CD4-positive, alpha-beta T cell (primary cell): ENCODE measurements at regions not wholly inside any gene's neighbourhood (a gene's known extent, or its start where the extent isn't known, plus 50 kb on each side); places are given as distances from the start of the nearest gene placed in this dataset.

Experiments
- ATAC-seq: fragments of 200-7000 bp; cut with Tn5 transposase; one replicate; pipeline ENCODE4 v1.10.0; 2022; ENCODE audit warnings: mild to moderate bottlenecking; ENCODE audit not compliant: poor library complexity
- CTCF ChIA-PET: fragments of 350-600 bp; sonication (Branson Sonifier 250); formaldehyde crosslinking; loops from one replicate; lab custom pipeline; 2021; ENCODE audit warnings: antibody characterized with exemption, inconsistent platforms; lab: Charles Lee
- POLR2A ChIA-PET: fragments of 350-600 bp; sonication (Branson Sonifier 250); formaldehyde crosslinking; loops from one replicate; lab custom pipeline; 2021; ENCODE audit warnings: antibody characterized with exemption, inconsistent platforms; lab: Charles Lee
- DNase-seq, 14 experiments: peaks; one replicate each; pipeline ENCODE4 v3.0.0-alpha.2; 2013 to 2020; ENCODE audit warnings: mixed read lengths in 2 of 14
- H3K27ac ChIP-seq, 2 donors: one replicate each; pipeline versions ENCODE4 v1.5.1 to v1.7.0; 2013; ENCODE audit warnings: low read length in 2 of 2, low read depth in 1 of 2, mild to moderate bottlenecking in 1 of 2
- H3K27me3 ChIP-seq, 2 experiments: 1 replicate in 1 of 2; 2 replicates in 1 of 2; pipeline versions ENCODE4 v1.6.1 to v1.7.0; 2013; ENCODE audit warnings: low read length in 2 of 2, control low read depth in 1 of 2, mild to moderate bottlenecking in 1 of 2, moderate library complexity in 1 of 2; ENCODE audit not compliant: insufficient read depth in 2 of 2, control insufficient read depth in 1 of 2
- H3K36me3 ChIP-seq: one replicate; pipeline ENCODE4 v1.6.1; 2013; ENCODE audit warnings: low read length, control low read depth; ENCODE audit not compliant: insufficient read depth
- H3K4me1 ChIP-seq: one replicate; pipeline ENCODE4 v1.6.1; 2013; ENCODE audit warnings: low read length, control low read depth; ENCODE audit not compliant: insufficient read depth
- H3K4me3 ChIP-seq: one replicate; pipeline ENCODE4 v1.5.1; 2013; ENCODE audit warnings: mild to moderate bottlenecking, low read length, moderate library complexity
- H3K9me3 ChIP-seq, 2 experiments: 1 replicate in 1 of 2; 2 replicates in 1 of 2; pipeline versions ENCODE4 v1.6.1 to v1.7.0; 2013; ENCODE audit warnings: low read length in 2 of 2, mild to moderate bottlenecking in 2 of 2, control low read depth in 1 of 2, moderate library complexity in 1 of 2; ENCODE audit not compliant: control insufficient read depth in 1 of 2, insufficient read depth in 1 of 2
- H3K27ac Mint-ChIP-seq: one replicate; pipeline ENCODE4 v1.8.0; 2020; ENCODE audit warnings: mixed read lengths
- H3K27me3 Mint-ChIP-seq: one replicate; pipeline ENCODE4 v1.8.0; 2021; ENCODE audit warnings: mixed read lengths
- H3K36me3 Mint-ChIP-seq: one replicate; pipeline ENCODE4 v1.8.0; 2021; ENCODE audit warnings: low read depth, mixed read lengths
- H3K4me1 Mint-ChIP-seq: one replicate; pipeline ENCODE4 v1.8.0; 2021; ENCODE audit warnings: low read depth, mixed read lengths
- H3K4me3 Mint-ChIP-seq: one replicate; pipeline ENCODE4 v1.8.0; 2020; ENCODE audit warnings: mild to moderate bottlenecking, mixed read lengths
- H3K9me3 Mint-ChIP-seq: one replicate; pipeline ENCODE4 v1.8.0; 2020; ENCODE audit warnings: mixed read lengths
- CTCF ChIP-seq: fragments of 200-600 bp; IDR thresholded peaks from one replicate; pipeline ENCODE4 v1.8.0; 2022; ENCODE audit warnings: antibody characterized with exemption, mild to moderate bottlenecking
- intact Hi-C, 2 experiments: fragments of 100-400 bp; cut with DNase I in 1 of 2; cut with micrococcal nuclease in 1 of 2; formaldehyde crosslinking; loops; one replicate each; pipeline versions ENCODE4 v1.15.1 to v1.9.0; 2023 to 2025; cut with DNase I, micrococcal nuclease

GRCh38 chr5:3684771-3685354 is 89.2 kb downstream of the IRX1 start:
- peaks cover 6% of the 10 kb centered on the region for H3K9me3 Mint-ChIP-seq
- Histone ChIP-seq H3K27me3 (no peaks in the 10 kb centered on the region), H3K4me1 (no peaks in the 10 kb centered on the region), H3K36me3 (no peaks in the 10 kb centered on the region), H3K9me3 (peaks cover 0 to 15% of the 10 kb centered on the region in 2 experiments), H3K4me3 (no peak overlapping the region), H3K27ac (no peak overlapping the region)
- ATAC-seq, result no peak
- ChIA-PET CTCF (no interaction called here), POLR2A (no interaction called here)
- intact Hi-C loops, result no loop called here
- no peaks in the 10 kb centered on the region for H3K4me1 Mint-ChIP-seq
- no peaks in the 10 kb centered on the region for H3K36me3 Mint-ChIP-seq
- H3K4me3 Mint-ChIP-seq, result no peak overlapping the region
- TF ChIP-seq CTCF, result no peak
- H3K27me3 Mint-ChIP-seq, result no peaks in the 10 kb centered on the region
- no peak for DNase-seq
- no peak overlapping the region for H3K27ac Mint-ChIP-seq

GRCh38 chr5:3694819-3695218 is 99.2 kb downstream of the IRX1 start:
- POLR2A ChIA-PET, result no interaction called here
- intact Hi-C loops, result no loop called here

DNA sequence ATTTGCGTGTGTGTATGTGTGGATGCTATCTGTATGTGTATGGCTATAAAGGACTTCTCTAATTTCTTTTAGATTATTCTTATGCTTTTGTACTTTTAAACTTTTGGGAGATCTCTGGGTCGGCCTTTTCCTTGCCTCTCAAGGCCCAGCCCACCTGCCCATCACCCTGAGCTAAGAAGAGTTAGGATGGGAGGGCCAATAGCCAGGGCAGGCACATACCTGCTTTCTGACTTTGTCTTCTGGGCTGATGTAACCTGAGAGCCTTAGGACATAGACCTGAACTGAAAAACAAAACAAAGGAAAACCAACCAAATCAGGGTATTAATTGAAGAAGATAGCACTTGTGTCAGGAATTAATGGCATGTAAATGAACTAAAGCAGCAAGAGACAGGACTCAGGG is 100.2 kb downstream of the IRX1 start:
- no peaks in the 10 kb centered on the region for H3K4me1 ChIP-seq
- TF ChIP-seq CTCF, result no peak
- Mint-ChIP-seq H3K9me3 (no peaks in the 10 kb centered on the region), H3K27me3 (no peaks in the 10 kb centered on the region), H3K27ac (no peak overlapping the region), H3K36me3 (no peaks in the 10 kb centered on the region), H3K4me3 (no peak overlapping the region), H3K4me1 (no peaks in the 10 kb centered on the region)
- H3K4me3 ChIP-seq, result no peak overlapping the region
- POLR2A ChIA-PET, result no interaction called here
- no peak overlapping the region for H3K27ac ChIP-seq
- CTCF ChIA-PET, result no interaction called here
- H3K27me3 ChIP-seq, result no peaks in the 10 kb centered on the region
- H3K9me3 ChIP-seq, result peaks cover 0 to 21% of the 10 kb centered on the region in 2 experiments
- DNase-seq, result no peak
- intact Hi-C loops, result no loop called here
- H3K36me3 ChIP-seq, result no peaks in the 10 kb centered on the region
- ATAC-seq, result no peak

More at GRCh38 chr5:3694819-3695218, 99.2 kb downstream of the IRX1 start:
- no peaks in the 10 kb centered on the region for H3K36me3 ChIP-seq
- H3K9me3 ChIP-seq, result peaks cover 0 to 21% of the 10 kb centered on the region in 2 experiments
- H3K4me1 ChIP-seq, result no peaks in the 10 kb centered on the region
- no peak overlapping the region for H3K4me3 Mint-ChIP-seq
- no peaks in the 10 kb centered on the region for H3K27me3 Mint-ChIP-seq
- H3K27ac Mint-ChIP-seq, result no peak overlapping the region
- H3K27ac ChIP-seq, result no peak overlapping the region
- no peaks in the 10 kb centered on the region for H3K9me3 Mint-ChIP-seq
- no peak overlapping the region for H3K4me3 ChIP-seq
- no peaks in the 10 kb centered on the region for H3K27me3 ChIP-seq
- TF ChIP-seq CTCF, result no peak
- DNase-seq, result no peak
- no peaks in the 10 kb centered on the region for H3K4me1 Mint-ChIP-seq
- CTCF ChIA-PET, result no interaction called here
- no peaks in the 10 kb centered on the region for H3K36me3 Mint-ChIP-seq
- no peak for ATAC-seq
